Stomach smooth muscle (tissue), 2 donors: ENCODE measurements at regions not wholly inside any gene's neighbourhood (a gene's known extent, or its start where the extent isn't known, plus 50 kb on each side); places are given as distances from the start of the nearest gene placed in this dataset.
"Not testable (repeated sequence)": the region's sequence is repeated elsewhere in the genome, so short reads cannot be mapped to it uniquely, and the experiment has no call there.

Experiments
- H3K27ac ChIP-seq: one replicate; pipeline ENCODE4 v1.7.0; 2013; ENCODE audit warnings: mild to moderate bottlenecking, low read length, inconsistent platforms
- H3K27me3 ChIP-seq, 2 donors: one replicate each; pipeline ENCODE4 v1.7.0; 2013; ENCODE audit warnings: low read length in 2 of 2; ENCODE audit not compliant: insufficient read depth in 2 of 2, control insufficient read depth in 1 of 2
- H3K36me3 ChIP-seq, 2 donors: one replicate each; pipeline ENCODE4 v1.7.0; 2013; ENCODE audit warnings: low read length in 2 of 2; ENCODE audit not compliant: control insufficient read depth in 2 of 2, insufficient read depth in 2 of 2
- H3K4me1 ChIP-seq: one replicate; pipeline ENCODE4 v1.7.0; 2013; ENCODE audit warnings: low read length; ENCODE audit not compliant: control insufficient read depth, insufficient read depth
- H3K4me3 ChIP-seq, 2 donors: one replicate each; pipeline ENCODE4 v1.7.0; 2013; ENCODE audit warnings: low read length in 2 of 2
- H3K9ac ChIP-seq, 2 donors: one replicate each; pipeline ENCODE4 v1.7.0; 2013; ENCODE audit warnings: low read length in 2 of 2, mild to moderate bottlenecking in 1 of 2
- H3K9me3 ChIP-seq, 2 donors: one replicate each; pipeline ENCODE4 v1.7.0; 2013; ENCODE audit warnings: low read length in 2 of 2; ENCODE audit not compliant: control insufficient read depth in 2 of 2
- donor health status: healthy.
- donor health status: Pancreatic carcinoma.

- H3K27ac ChIP-seq, result no peak overlapping the region
- H3K4me1 ChIP-seq, result no peaks in the 10 kb centered on the region
- no peaks in the 10 kb centered on the region for H3K36me3 ChIP-seq
- no peak overlapping the region for H3K9ac ChIP-seq
- H3K27me3 ChIP-seq, result peaks cover 2 to 3% of the 10 kb centered on the region in 2 donors
- H3K4me3 ChIP-seq, result no peak overlapping the region
- H3K9me3 ChIP-seq, result peaks cover 0 to 6% of the 10 kb centered on the region in 2 donors
Measured at GRCh38 chrX:2559124-2559523, 58.3 kb upstream of the DHRSX start.

- Histone ChIP-seq H3K27ac (no peak overlapping the region), H3K9ac (no peak overlapping the region), H3K27me3 (peaks cover 3 to 6% of the 10 kb centered on the region in 2 donors), H3K4me1 (no peaks in the 10 kb centered on the region), H3K36me3 (no peaks in the 10 kb centered on the region), H3K4me3 (no peak overlapping the region), H3K9me3 (peaks cover 0 to 6% of the 10 kb centered on the region in 2 donors)
Measured at GRCh38 chrX:2554891-2555290, 54.1 kb upstream of the DHRSX start.

- not testable (repeated sequence) for H3K4me1 ChIP-seq, H3K27ac ChIP-seq, H3K36me3 ChIP-seq, H3K4me3 ChIP-seq, H3K9me3 ChIP-seq, H3K27me3 ChIP-seq, H3K9ac ChIP-seq
Measured at GRCh38 chrX:2554066-2554465, 53.3 kb upstream of the DHRSX start.

GRCh38 chrX:2552621-2553201 lies 51.9 kb upstream of the DHRSX start:
- H3K4me1 ChIP-seq, result no peaks in the 10 kb centered on the region
- peaks cover 0 to 6% of the 10 kb centered on the region in 2 donors for H3K9me3 ChIP-seq
- H3K27me3 ChIP-seq, result peaks cover 7 to 12% of the 10 kb centered on the region in 2 donors
- no peaks in the 10 kb centered on the region for H3K36me3 ChIP-seq
- no peak overlapping the region for H3K27ac ChIP-seq
- no peak overlapping the region for H3K4me3 ChIP-seq
- H3K9ac ChIP-seq, result no peak overlapping the region

- H3K9me3 ChIP-seq, result peaks cover 0 to 5% of the 10 kb centered on the region in 2 donors
- no peak overlapping the region for H3K27ac ChIP-seq
- no peaks in the 10 kb centered on the region for H3K36me3 ChIP-seq
- H3K4me3 ChIP-seq, result no peak overlapping the region
- H3K27me3 ChIP-seq, result peaks cover 4 to 10% of the 10 kb centered on the region in 2 donors
- H3K4me1 ChIP-seq, result no peaks in the 10 kb centered on the region
- H3K9ac ChIP-seq, result no peak overlapping the region
Measured at GRCh38 chrX:2550328-2551020, 49.7 kb upstream of the DHRSX start.
